Prostate gland (tissue), 2 donors: ENCODE measurements at regions not wholly inside any gene's neighbourhood (a gene's known extent, or its start where the extent isn't known, plus 50 kb on each side); places are given as distances from the start of the nearest gene placed in this dataset.

ENCODE experiments used
- DNase-seq: peaks from one replicate; pipeline ENCODE4 v3.0.0-alpha.2; 2019; ENCODE audit warnings: low spot score
- H3K27ac ChIP-seq, 2 donors: fragments of 200-600 bp; sonication (generic); 2 replicates each; pipeline ENCODE4 v1.5.1; 2017 to 2019
- H3K27me3 ChIP-seq: fragments of 200-600 bp; sonication (generic); replicated peaks from 2 replicates; pipeline ENCODE4 v1.5.1; 2019; ENCODE audit not compliant: insufficient read depth
- H3K36me3 ChIP-seq, 2 donors: fragments of 200-600 bp; sonication (generic); 1 replicate in 1 of 2; 2 replicates in 1 of 2; pipeline versions ENCODE4 v1.5.1 to v1.8.1; 2017 to 2019
- H3K4me1 ChIP-seq: fragments of 200-600 bp; sonication (generic); replicated peaks from 2 replicates; pipeline ENCODE4 v1.5.1; 2019
- H3K4me3 ChIP-seq, 2 donors: fragments of 200-600 bp; sonication (generic); 2 replicates each; pipeline ENCODE4 v1.5.1; 2017 to 2019
- H3K9me3 ChIP-seq: fragments of 200-600 bp; sonication (generic); 2 replicates; pipeline ENCODE4 v1.5.1; 2017
- CTCF ChIP-seq, 4 experiments: fragments of 200-600 bp in 2 of 4; fragments of 450-650 bp in 2 of 4; sonication (generic) in 2 of 4; IDR thresholded peaks; 1 replicate in 3 of 4; 2 replicates in 1 of 4; pipeline ENCODE4 v1.5.1; 2016 to 2019; ENCODE audit warnings: antibody characterized with exemption in 4 of 4, mild to moderate bottlenecking in 2 of 4, moderate library complexity in 2 of 4
- POLR2A ChIP-seq: fragments of 450-650 bp; IDR thresholded peaks from one replicate; pipeline ENCODE4 v1.6.1; 2016; ENCODE audit warnings: antibody characterized with exemption, mild to moderate bottlenecking
- POLR2AphosphoS5 ChIP-seq: sonication (generic); formaldehyde crosslinking; IDR thresholded peaks from one replicate; pipeline ENCODE4 v1.6.1; 2017; ENCODE audit warnings: antibody characterized with exemption
- WGBS: methylation state at CpG from one replicate; pipeline ENCODE4 v1.1.5; 2018; 5-methylcytosine and 5-hydroxymethylcytosine counted together
- intact Hi-C: fragments of 100-400 bp; cut with DNase I; formaldehyde crosslinking; loops from one replicate; pipeline ENCODE4 v1.14.2; 2022

GRCh38 chr10:81009296-81009695 is 471.6 kb downstream of the SH2D4B start:
- H3K4me3 ChIP-seq = no peak overlapping the region
- no peak overlapping the region for H3K27ac ChIP-seq
- no peaks in the 10 kb centered on the region for H3K4me1 ChIP-seq
- H3K9me3 ChIP-seq = no peaks in the 10 kb centered on the region
- H3K27me3 ChIP-seq = no peaks in the 10 kb centered on the region
- no peak for TF ChIP-seq POLR2A
- TF ChIP-seq CTCF (IDR thresholded peaks at IDR 0.05) = no peak
- 94% methylated on average over 5 of the region's 5 CpGs for WGBS
- H3K36me3 ChIP-seq = no peaks in the 10 kb centered on the region
- intact Hi-C loops = no loop called here
- no peak for DNase-seq

DNA sequence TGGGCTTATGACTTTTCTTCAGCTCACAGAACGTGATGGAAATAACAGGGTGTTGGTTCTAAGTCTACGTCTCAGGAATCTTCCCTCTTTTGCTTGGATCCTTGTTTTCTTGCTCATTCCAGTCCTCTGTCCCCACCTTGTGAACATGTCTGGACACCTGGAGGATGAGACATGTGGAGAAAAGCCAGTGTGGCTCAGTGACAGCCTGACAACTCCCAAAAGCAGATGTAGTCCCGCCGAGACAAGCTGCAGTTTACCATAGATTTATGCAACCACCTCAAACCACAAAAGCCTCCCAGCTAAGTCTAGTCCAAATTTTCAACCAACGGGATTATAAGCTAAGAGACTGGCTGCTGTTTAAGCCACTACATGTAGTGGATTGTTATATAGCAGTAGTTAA is 476.1 kb downstream of the SH2D4B start:
- 46% methylated on average over 5 of the region's 5 CpGs for whole genome bisulfite sequencing
- peak; percentile 12 for DNase-seq
- intact Hi-C loops = no loop called here

DNA sequence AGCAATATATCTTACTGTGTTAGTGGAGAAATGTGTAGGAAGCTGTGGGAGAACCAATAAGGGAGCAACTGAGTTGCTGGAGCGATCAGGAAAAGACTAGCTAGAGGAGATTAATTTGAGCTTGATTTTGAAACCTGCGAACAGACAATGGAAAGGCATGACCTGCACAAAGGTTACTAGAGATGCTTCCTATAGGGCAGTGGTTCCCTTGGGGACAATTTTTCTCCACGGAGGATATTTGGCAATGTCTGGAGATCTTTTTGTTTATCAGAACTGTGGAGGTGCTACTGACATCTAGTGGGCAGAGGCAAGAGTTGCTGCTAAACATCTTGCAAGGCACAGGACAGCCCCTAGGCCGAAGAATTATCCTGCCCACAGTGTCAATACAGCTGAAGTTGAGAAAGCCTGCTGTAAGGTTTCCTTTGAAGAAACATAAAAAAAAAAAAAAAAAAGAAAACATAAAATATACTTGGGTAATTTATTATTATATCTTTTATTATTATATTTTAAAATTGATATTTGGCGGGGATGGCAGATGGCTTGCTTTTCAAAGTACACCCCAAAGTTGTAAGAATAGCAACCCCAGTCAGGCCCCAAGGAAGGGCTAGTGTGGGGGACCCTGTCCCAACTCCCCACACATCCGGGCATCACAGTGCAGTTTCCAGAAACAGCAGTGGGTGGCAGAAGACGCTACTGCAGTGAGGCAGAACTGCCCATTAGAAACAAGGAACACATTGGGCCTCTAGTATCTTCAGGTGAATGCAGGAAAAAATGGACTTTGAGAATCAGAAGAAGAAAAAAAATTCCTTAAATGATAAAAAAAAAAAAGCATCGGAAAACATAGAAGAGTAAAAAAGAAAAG is 481.6 kb downstream of the SH2D4B start:
- intact Hi-C loops = no loop called here
- Histone ChIP-seq H3K9me3 (no peaks in the 10 kb centered on the region), H3K36me3 (no peaks in the 10 kb centered on the region), H3K4me1 (no peaks in the 10 kb centered on the region), H3K27ac (no peak overlapping the region), H3K4me3 (no peak overlapping the region), H3K27me3 (no peaks in the 10 kb centered on the region)
- WGBS = 57% methylated on average over 8 of the region's 8 CpGs
- TF ChIP-seq CTCF (IDR thresholded peaks at IDR 0.05) (peak in 3 of 4 experiments; percentile 42 to 50 (median 42)), POLR2A (no peak), POLR2AphosphoS5 (no peak)
- peak; percentile 19 for DNase-seq

More for the DNA sequence above, 476.1 kb downstream of the SH2D4B start:
- H3K4me1 ChIP-seq = no peaks in the 10 kb centered on the region
- no peak overlapping the region for H3K27ac ChIP-seq
- no peaks in the 10 kb centered on the region for H3K27me3 ChIP-seq
- TF ChIP-seq CTCF (IDR thresholded peaks at IDR 0.05) = no peak
- no peak for TF ChIP-seq POLR2AphosphoS5
- no peak for TF ChIP-seq POLR2A
- H3K4me3 ChIP-seq = no peak overlapping the region
- no peaks in the 10 kb centered on the region for H3K9me3 ChIP-seq
- no peaks in the 10 kb centered on the region for H3K36me3 ChIP-seq

- Histone ChIP-seq H3K27ac (no peak overlapping the region), H3K4me3 (no peak overlapping the region), H3K4me1 (no peaks in the 10 kb centered on the region), H3K9me3 (no peaks in the 10 kb centered on the region), H3K36me3 (no peaks in the 10 kb centered on the region), H3K27me3 (no peaks in the 10 kb centered on the region)
- TF ChIP-seq POLR2A = no peak
- no peak for TF ChIP-seq POLR2AphosphoS5
- intact Hi-C loops = no loop called here
- 92% methylated on average over 3 of the region's 3 CpGs for WGBS
- DNase-seq = no peak
These were observed 483.9 kb downstream of the SH2D4B start for GRCh38 chr10:81021428-81022129.

- Histone ChIP-seq H3K27me3 (no peaks in the 10 kb centered on the region), H3K9me3 (no peaks in the 10 kb centered on the region), H3K4me3 (no peak overlapping the region), H3K27ac (no peak overlapping the region), H3K36me3 (no peaks in the 10 kb centered on the region), H3K4me1 (no peaks in the 10 kb centered on the region)
- intact Hi-C loops = no loop called here
- DNase-seq = no peak
- 77% methylated on average over 3 of the region's 3 CpGs for WGBS
- TF ChIP-seq POLR2AphosphoS5 (no peak), POLR2A (no peak), CTCF (IDR thresholded peaks at IDR 0.05) (no peak)
These were observed 488.9 kb downstream of the SH2D4B start for GRCh38 chr10:81026591-81026990.
